PC-9 (cell line): ENCODE measurements at regions not wholly inside any gene's neighbourhood (a gene's known extent, or its start where the extent isn't known, plus 50 kb on each side); places are given as distances from the start of the nearest gene placed in this dataset.

ENCODE experiments used
- CTCF ChIP-seq: fragments of 200-600 bp; sonication (generic); conservative IDR thresholded peaks from 2 replicates; pipeline ENCODE4 v1.6.1; 2017; ENCODE audit warnings: mixed run types, antibody characterized with exemption, mild to moderate bottlenecking, moderate library complexity
- EZH2 ChIP-seq: fragments of 200-600 bp; sonication (generic); IDR thresholded peaks from 2 replicates; pipeline ENCODE4 v1.8.0; 2017; ENCODE audit warnings: antibody characterized with exemption, low read depth

- TF ChIP-seq CTCF = no peak
- TF ChIP-seq EZH2 = no peak
Measured at GRCh38 chr3:87349833-87350232, 73.4 kb upstream of the POU1F1 start.
